ENCODE measurements at regions not wholly inside any gene's neighbourhood (a gene's known extent, or its start where the extent isn't known, plus 50 kb on each side); places are given as distances from the start of the nearest gene placed in this dataset.

GRCh38 chr15:47866446-47866845, 149.1 kb downstream of the SEMA6D start:
- Histone ChIP-seq H3K4me3 (ENCODE audit: insufficient read depth, low read length, poor library complexity, severe bottlenecking) (no peak overlapping the region), H3K27me3 (ENCODE audit: low read length) (no peaks in the 10 kb centered on the region), H3K79me2 (ENCODE audit: insufficient read depth, low read length) (no peaks in the 10 kb centered on the region), H3K4me2 (ENCODE audit: low read depth, low read length, poor library complexity, severe bottlenecking) (no peak overlapping the region), H3K9me2 (replicated peaks; ENCODE audit: insufficient read depth, low read length) (no peaks in the 10 kb centered on the region), H4K20me1 (ENCODE audit: low read depth, low read length) (no peaks in the 10 kb centered on the region), H3K27ac (ENCODE audit: low read depth, low read length) (no peak overlapping the region), H3F3A (ENCODE audit: insufficient read depth) (no peaks in the 10 kb centered on the region), H3K9ac (ENCODE audit: low read length) (no peak overlapping the region), H3K9me3 (ENCODE audit: insufficient read depth, low read length) (no peaks in the 10 kb centered on the region), H2AFZ (ENCODE audit: low read depth, low read length, severe bottlenecking) (no peak overlapping the region), H3K36me3 (ENCODE audit: low read length) (no peaks in the 10 kb centered on the region)
- TF ChIP-seq EZH2phosphoT487 (conservative IDR thresholded peaks at IDR 0.05; ENCODE audit: low read length): no peak
- TF ChIP-seq, protein P1, sequence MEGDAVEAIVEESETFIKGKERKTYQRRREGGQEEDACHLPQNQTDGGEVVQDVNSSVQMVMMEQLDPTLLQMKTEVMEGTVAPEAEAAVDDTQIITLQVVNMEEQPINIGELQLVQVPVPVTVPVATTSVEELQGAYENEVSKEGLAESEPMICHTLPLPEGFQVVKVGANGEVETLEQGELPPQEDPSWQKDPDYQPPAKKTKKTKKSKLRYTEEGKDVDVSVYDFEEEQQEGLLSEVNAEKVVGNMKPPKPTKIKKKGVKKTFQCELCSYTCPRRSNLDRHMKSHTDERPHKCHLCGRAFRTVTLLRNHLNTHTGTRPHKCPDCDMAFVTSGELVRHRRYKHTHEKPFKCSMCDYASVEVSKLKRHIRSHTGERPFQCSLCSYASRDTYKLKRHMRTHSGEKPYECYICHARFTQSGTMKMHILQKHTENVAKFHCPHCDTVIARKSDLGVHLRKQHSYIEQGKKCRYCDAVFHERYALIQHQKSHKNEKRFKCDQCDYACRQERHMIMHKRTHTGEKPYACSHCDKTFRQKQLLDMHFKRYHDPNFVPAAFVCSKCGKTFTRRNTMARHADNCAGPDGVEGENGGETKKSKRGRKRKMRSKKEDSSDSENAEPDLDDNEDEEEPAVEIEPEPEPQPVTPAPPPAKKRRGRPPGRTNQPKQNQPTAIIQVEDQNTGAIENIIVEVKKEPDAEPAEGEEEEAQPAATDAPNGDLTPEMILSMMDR (IDR thresholded peaks at IDR 0.05; ENCODE audit: insufficient read depth, low read length, poor library complexity, severe bottlenecking): no peak

GRCh38 chr15:47870300-47870955, 153.1 kb downstream of the SEMA6D start:
- TF ChIP-seq EZH2phosphoT487 (conservative IDR thresholded peaks at IDR 0.05; ENCODE audit: low read length): no peak
- TF ChIP-seq, protein P1 (IDR thresholded peaks at IDR 0.05; ENCODE audit: insufficient read depth, low read length, poor library complexity, severe bottlenecking): no peak
- H4K20me1 ChIP-seq (ENCODE audit: low read depth, low read length): no peaks in the 10 kb centered on the region
- H3K27me3 ChIP-seq (ENCODE audit: low read length): no peaks in the 10 kb centered on the region
- H3K79me2 ChIP-seq (ENCODE audit: insufficient read depth, low read length): no peaks in the 10 kb centered on the region
- H3K27ac ChIP-seq (ENCODE audit: low read depth, low read length): no peak overlapping the region
- H2AFZ ChIP-seq (ENCODE audit: low read depth, low read length, severe bottlenecking): no peak overlapping the region
- no peak overlapping the region for H3K4me2 ChIP-seq (ENCODE audit: low read depth, low read length, poor library complexity, severe bottlenecking)
- H3F3A ChIP-seq (ENCODE audit: insufficient read depth): no peaks in the 10 kb centered on the region
- H3K9me2 ChIP-seq (replicated peaks; ENCODE audit: insufficient read depth, low read length): peaks cover 3% of the 10 kb centered on the region; the same call in 1 of the 2 replicates
- no peaks in the 10 kb centered on the region for H3K36me3 ChIP-seq (ENCODE audit: low read length)
- H3K9ac ChIP-seq (ENCODE audit: low read length): no peak overlapping the region
- H3K4me3 ChIP-seq (ENCODE audit: insufficient read depth, low read length, poor library complexity, severe bottlenecking): no peak overlapping the region
- H3K9me3 ChIP-seq (ENCODE audit: insufficient read depth, low read length): no peaks in the 10 kb centered on the region

DNA sequence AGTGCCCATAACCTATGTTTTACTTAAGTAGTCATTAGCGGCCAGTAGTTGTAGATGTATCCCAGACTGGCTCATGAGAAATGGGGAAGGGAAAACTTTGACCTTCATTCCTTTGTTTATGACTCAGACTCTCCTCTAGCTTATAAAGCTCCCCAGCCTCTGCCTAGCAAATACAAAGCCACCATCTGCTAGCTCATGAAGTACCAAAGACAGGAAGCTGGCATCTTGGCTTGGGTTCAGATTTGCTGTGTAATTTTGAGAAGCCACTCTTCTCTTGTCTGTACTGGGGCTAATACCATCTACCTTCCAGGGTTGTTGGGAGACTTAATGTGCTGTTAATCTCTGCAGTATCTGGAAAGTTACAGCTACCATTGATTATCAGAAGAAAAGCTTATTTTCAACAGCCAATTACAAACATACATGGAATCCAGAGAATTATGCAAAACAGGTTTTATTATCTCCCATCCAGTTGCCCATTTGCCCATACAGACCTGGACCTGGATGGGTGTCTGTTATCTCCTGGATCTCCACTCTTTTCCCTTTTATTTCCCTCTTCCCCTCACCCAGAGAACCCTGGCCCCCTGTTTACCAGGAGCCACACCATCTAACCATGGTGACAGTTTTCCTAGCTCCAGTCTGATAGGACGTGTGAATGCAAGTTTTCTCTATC, 153.8 kb downstream of the SEMA6D start:
- no peak for TF ChIP-seq EZH2phosphoT487 (conservative IDR thresholded peaks at IDR 0.05; ENCODE audit: low read length)
- TF ChIP-seq, protein P1 (IDR thresholded peaks at IDR 0.05; ENCODE audit: insufficient read depth, low read length, poor library complexity, severe bottlenecking): no peak
- no peak overlapping the region for H3K4me3 ChIP-seq (ENCODE audit: insufficient read depth, low read length, poor library complexity, severe bottlenecking)
- H3K9me2 ChIP-seq (replicated peaks; ENCODE audit: insufficient read depth, low read length): peaks cover 3% of the 10 kb centered on the region; the same call in 1 of the 2 replicates
- H3K4me2 ChIP-seq (ENCODE audit: low read depth, low read length, poor library complexity, severe bottlenecking): no peak overlapping the region
- H3K9me3 ChIP-seq (ENCODE audit: insufficient read depth, low read length): no peaks in the 10 kb centered on the region
- no peak overlapping the region for H3K9ac ChIP-seq (ENCODE audit: low read length)
- no peaks in the 10 kb centered on the region for H3F3A ChIP-seq (ENCODE audit: insufficient read depth)
- no peak overlapping the region for H3K27ac ChIP-seq (ENCODE audit: low read depth, low read length)
- no peak overlapping the region for H2AFZ ChIP-seq (ENCODE audit: low read depth, low read length, severe bottlenecking)
- no peaks in the 10 kb centered on the region for H3K36me3 ChIP-seq (ENCODE audit: low read length)
- H4K20me1 ChIP-seq (ENCODE audit: low read depth, low read length): no peaks in the 10 kb centered on the region
- no peaks in the 10 kb centered on the region for H3K27me3 ChIP-seq (ENCODE audit: low read length)
- no peaks in the 10 kb centered on the region for H3K79me2 ChIP-seq (ENCODE audit: insufficient read depth, low read length)
